HG03575 (cell line): ENCODE measurements at regions not wholly inside any gene's neighbourhood (a gene's known extent, or its start where the extent isn't known, plus 50 kb on each side); places are given as distances from the start of the nearest gene placed in this dataset.

Source experiments
- ATAC-seq: cut with Tn5 transposase; IDR thresholded peaks from one replicate; pipeline ENCODE4 v1.9.1; 2021; ENCODE audit not compliant: unreplicated experiment, insufficient number of reproducible peaks, low FRiP score; ENCODE audit errors: extremely low read depth

DNA sequence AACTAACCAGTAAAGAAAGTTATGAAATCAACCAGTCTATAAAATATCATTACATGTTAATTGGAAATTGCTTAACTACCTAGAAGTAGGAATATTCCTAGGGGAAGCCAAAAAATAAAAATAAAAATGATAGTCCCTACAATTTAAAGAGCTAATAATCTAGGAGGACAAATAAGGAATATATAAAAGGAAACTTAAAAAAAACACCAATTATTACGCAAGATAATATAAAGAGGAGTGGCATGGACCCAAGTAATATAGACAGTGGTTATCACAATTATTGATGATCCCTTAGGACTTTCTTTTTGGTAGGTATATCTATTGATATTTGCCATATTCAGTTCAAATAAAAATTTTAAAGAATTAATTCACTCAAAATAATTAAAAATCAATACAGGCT is 498.7 kb downstream of the SOX5 start:
- no peak for ATAC-seq

DNA sequence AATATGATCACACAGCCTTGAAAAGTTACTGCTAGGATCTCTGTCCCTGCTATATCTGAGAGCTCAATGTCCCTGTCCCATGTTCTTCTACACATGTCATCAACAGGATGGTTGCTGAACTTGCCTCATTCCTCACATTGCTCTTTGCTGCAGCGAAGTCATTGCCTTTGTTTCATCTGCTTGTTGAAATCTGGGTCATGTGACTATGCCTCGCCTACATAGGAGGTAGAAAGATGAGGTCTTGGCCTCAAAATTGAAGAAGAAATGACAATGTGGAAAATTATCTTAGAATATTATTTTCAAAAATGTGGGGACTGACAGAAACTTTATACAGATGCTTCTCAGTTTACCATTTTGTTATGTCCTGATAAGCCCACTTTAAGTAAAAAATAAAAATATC is 494.2 kb downstream of the SOX5 start:
- no peak for ATAC-seq

DNA sequence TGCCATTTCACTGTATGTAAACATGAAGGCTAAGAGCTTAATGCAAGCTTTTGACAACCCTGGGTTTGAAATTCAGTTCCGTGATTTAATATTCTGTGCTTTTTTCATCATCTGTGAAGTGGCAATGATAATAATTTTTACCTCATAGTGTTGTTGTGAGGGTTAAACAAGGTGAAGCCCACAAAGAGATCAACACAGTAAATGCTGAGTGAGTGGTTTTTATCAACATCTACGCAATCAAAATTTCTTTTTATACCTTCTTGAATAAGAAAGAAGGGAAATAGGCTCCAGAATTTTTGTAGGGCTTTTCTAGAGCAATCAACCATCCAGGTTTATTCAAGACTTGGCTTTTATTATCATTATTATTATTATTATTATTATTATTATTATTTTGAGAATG is 490.8 kb downstream of the SOX5 start:
- ATAC-seq, result no peak

DNA sequence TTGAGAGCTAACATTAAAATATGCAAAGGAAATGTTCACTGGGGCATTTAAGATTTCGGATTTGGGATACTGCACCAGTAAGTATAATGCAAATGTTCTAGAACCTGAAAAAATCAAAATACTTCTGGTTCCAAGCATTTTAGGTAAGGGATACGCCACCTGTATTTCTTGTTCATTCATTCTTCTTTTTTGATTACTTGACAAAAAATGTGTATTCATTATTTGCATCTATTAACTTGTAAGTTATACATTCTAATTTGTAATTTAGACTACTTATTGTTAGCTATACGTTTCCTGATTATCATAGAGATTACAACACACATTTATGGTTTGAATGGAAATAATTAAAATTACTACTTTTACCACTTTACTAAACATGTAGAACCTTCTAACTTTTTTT is 486.9 kb downstream of the SOX5 start:
- ATAC-seq, result no peak

DNA sequence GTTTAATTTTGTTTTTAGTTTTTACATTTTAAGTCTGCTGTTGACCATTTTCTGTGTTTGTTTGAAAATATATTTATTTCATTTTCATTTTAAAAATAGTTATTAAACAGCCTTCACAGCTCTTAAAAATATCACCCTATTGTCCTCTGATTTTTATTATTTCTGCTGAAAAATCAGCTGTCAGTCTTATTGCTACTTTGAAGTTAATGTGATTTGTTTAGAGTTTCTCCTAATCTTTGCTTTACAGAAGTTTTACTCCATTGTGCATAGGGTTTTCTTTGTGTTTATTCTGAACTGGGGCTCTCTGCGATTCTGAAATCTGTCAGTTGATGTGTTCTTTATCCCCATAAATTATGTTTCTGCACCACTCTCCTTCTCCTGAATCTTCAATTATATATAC is 486.3 kb downstream of the SOX5 start:
- ATAC-seq, result no peak

DNA sequence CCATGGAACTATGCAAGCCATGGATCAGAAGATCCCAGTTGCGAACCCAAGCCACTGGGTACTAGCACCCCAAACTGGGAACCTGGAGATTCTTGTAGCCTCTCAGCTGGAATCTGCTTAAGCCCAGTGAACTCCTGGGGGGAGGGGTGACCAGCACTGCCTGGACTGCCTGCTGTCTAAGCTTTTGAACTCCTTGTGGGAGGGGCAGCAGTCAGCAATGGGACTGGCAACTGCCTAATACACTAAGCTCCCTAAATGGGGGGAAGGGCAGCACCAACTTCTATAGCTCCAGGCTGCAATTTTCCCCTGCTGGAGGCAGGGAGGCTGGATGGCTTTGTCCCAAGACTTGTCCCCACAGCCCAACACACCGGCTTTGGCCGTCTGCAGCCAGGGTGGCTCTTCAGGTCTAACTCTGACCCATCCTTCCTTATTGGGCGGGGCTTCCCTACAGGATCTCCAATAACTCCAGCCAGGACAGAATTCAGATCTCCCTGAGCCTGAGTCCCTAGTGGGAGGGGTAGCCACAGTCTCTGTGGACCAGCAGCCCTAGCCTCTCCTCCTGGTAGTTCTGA is 485.1 kb downstream of the SOX5 start:
- ATAC-seq, result no peak

DNA sequence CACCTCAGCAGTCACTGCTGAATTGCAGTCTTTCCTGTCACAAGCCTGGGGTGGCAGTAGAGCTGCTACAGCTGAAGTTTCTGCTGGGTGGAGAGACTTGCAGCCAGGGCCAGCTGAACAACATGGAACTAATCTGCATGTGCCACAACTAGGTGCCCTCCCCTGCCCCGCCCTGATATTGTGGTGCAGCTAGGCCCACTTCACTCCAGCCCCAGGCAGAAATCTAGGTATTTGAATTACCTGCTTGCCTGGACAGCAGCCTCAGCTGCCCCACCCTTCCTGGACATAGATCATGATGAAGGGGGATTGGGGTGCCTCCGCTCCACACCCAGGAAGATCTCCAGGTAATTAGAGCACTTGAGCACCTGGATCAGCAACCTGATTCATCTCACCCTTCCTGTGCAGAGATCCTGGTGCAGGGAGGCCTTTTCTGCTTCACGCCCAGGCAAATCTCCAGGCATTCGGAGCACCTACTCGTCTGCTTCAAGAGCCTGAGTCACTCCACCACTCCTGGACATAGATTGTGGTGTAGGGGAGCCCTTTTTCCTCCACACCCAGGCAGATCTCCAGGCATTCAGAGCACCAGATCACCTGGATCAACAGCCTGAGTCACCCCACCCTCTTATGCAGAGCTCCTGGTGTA is 477.0 kb downstream of the SOX5 start:
- ATAC-seq, result no peak

DNA sequence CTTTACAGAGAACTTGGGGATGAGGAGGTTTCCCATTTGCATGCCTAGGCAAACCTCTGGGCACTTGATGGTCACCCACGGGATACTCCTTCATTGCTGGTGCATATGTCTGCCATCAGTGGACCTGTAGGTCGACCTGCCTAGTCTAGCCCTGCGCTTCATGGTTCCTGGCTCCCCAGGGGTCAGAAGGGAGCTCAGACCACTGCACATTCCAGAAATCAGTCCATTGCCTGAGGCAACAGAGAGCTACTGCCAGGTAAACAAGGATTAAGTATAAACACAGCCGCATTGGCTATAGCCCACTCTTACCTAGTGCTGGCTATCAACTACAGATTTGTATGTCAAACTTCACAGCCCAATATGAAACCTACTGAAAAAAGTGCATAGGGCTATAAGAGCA is 476.4 kb downstream of the SOX5 start:
- no peak for ATAC-seq

DNA sequence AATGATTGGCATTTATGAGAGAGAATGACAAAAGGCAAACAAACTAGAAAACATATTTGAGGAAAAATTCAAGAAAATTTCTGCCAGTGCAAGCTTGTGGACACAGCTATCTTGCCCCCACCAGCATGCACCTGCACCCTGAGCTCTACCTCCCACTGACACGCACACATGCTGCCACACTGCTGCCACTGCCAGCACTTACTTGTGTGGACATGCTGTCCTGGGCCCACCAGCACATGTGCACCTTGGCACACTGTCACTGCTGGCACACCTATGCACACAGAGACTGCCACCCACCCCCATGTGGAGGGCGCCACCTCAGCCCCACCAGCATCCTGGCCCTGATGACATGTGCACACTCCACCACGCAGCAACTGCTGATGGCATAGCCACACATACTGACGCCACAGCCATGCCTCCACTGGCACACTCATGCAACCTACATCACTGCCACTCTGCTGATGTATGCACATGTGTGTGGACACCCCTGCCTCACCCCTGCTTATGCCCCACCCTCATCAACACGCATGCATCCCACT is 475.0 kb downstream of the SOX5 start:
- no peak for ATAC-seq
